ENCODE measurements at regions not wholly inside any gene's neighbourhood (a gene's known extent, or its start where the extent isn't known, plus 50 kb on each side); places are given as distances from the start of the nearest gene placed in this dataset.

- Histone ChIP-seq H3K27me3 (no peaks in the 10 kb centered on the region), H3K9me3 (replicated peaks in 1 of 11) (peaks cover 0 to 3% (median 0%) of the 10 kb centered on the region in 11 experiments; a peak in 3 of 22 replicates), H3K4me3 (no peak overlapping the region), H3K27ac (no peak overlapping the region), H3K4me1 (peaks cover 5 to 16% (median 7%) of the 10 kb centered on the region in 10 experiments; a peak in 12 of 20 replicates), H3K9ac (no peak overlapping the region), H4K20me1 (no peaks in the 10 kb centered on the region), H3K36me3 (no peaks in the 10 kb centered on the region), H3K4me2 (no peak overlapping the region)
- TF ChIP-seq Cebpa-rat (IDR thresholded peaks at IDR 0.05) = no peak
Measured at GRCh38 chr2:121977326-121977725, 221.9 kb downstream of the TSN start.

GRCh38 chr2:121992700-121993099, 237.2 kb downstream of the TSN start:
- Histone ChIP-seq H3K4me1 (peaks cover 0 to 6% (median 0%) of the 10 kb centered on the region in 10 experiments; a peak in 2 of 20 replicates), H3K36me3 (no peaks in the 10 kb centered on the region), H4K20me1 (no peaks in the 10 kb centered on the region), H3K27ac (no peak overlapping the region), H3K4me3 (no peak overlapping the region), H3K9ac (no peak overlapping the region), H3K27me3 (no peaks in the 10 kb centered on the region), H3K4me2 (no peak overlapping the region), H3K9me3 (replicated peaks in 1 of 11) (peaks cover 0 to 11% (median 5%) of the 10 kb centered on the region in 11 experiments; a peak in 11 of 22 replicates)
- TF ChIP-seq Cebpa-rat (IDR thresholded peaks at IDR 0.05) = no peak

GRCh38 chr2:121993682-121994081, 238.2 kb downstream of the TSN start:
- Histone ChIP-seq H3K4me3 (no peak overlapping the region), H4K20me1 (no peaks in the 10 kb centered on the region), H3K36me3 (no peaks in the 10 kb centered on the region), H3K4me2 (no peak overlapping the region), H3K9ac (no peak overlapping the region), H3K27ac (no peak overlapping the region), H3K4me1 (peaks cover 0 to 9% (median 2%) of the 10 kb centered on the region in 10 experiments; a peak in 10 of 20 replicates), H3K27me3 (no peaks in the 10 kb centered on the region), H3K9me3 (replicated peaks in 1 of 11) (peaks cover 0 to 9% (median 0%) of the 10 kb centered on the region in 11 experiments; a peak in 6 of 22 replicates)
- TF ChIP-seq Cebpa-rat (IDR thresholded peaks at IDR 0.05) = no peak

GRCh38 chr2:121994238-121995206, 239.1 kb downstream of the TSN start:
- H3K36me3 ChIP-seq = no peaks in the 10 kb centered on the region
- no peak overlapping the region for H3K9ac ChIP-seq
- H3K4me2 ChIP-seq = 0 out of 22 replicates have a peak overlapping the region, but pooled peaks of 1 of the 11 experiments have one; percentile 3
- peaks cover 0 to under 1% (median 0%) of the 10 kb centered on the region in 11 experiments; a peak in 1 of 22 replicates for H3K9me3 ChIP-seq (replicated peaks in 1 of 11)
- peaks cover 0 to 17% (median 11%) of the 10 kb centered on the region in 10 experiments; a peak in 14 of 20 replicates for H3K4me1 ChIP-seq
- TF ChIP-seq Cebpa-rat (IDR thresholded peaks at IDR 0.05) = no peak
- no peaks in the 10 kb centered on the region for H4K20me1 ChIP-seq
- no peaks in the 10 kb centered on the region for H3K27me3 ChIP-seq
- no peak overlapping the region for H3K27ac ChIP-seq
- no peak overlapping the region for H3K4me3 ChIP-seq

- Histone ChIP-seq H3K36me3 (no peaks in the 10 kb centered on the region), H3K27ac (no peak overlapping the region), H3K4me2 (peak overlapping the region in 8 of 11 experiments; percentile 29 to 87 (median 80); a peak in 12 of 22 replicates), H4K20me1 (no peaks in the 10 kb centered on the region), H3K9me3 (replicated peaks in 1 of 11) (peaks cover 0 to 10% (median 4%) of the 10 kb centered on the region in 11 experiments; a peak in 5 of 22 replicates), H3K27me3 (no peaks in the 10 kb centered on the region), H3K4me1 (peaks cover 8 to 60% (median 39%) of the 10 kb centered on the region in 10 experiments; a peak in 19 of 20 replicates), H3K9ac (no peak overlapping the region; a peak in 1 of 22 replicates), H3K4me3 (no peak overlapping the region)
- no peak for TF ChIP-seq Cebpa-rat (IDR thresholded peaks at IDR 0.05)
Measured at GRCh38 chr2:121998751-121999150, 243.3 kb downstream of the TSN start.

- Histone ChIP-seq H3K9ac (no peak overlapping the region; a peak in 1 of 22 replicates), H3K4me2 (peak overlapping the region in 9 of 11 experiments; percentile 7 to 87 (median 80); a peak in 15 of 22 replicates)
Measured at GRCh38 chr2:121999264-121999663, 243.8 kb downstream of the TSN start.

GRCh38 chr2:122000556-122001340, 245.3 kb downstream of the TSN start:
- peak overlapping the region; percentile 9 to 87 (median 77); a peak in 21 of 22 replicates for H3K4me2 ChIP-seq
- H3K9ac ChIP-seq = peak overlapping the region in 3 of 11 experiments; percentile 0 to 36 (median 34); a peak in 5 of 22 replicates
- H3K27ac ChIP-seq = peak overlapping the region in 4 of 11 experiments; percentile 12 to 56 (median 32); a peak in 8 of 22 replicates
- H3K36me3 ChIP-seq = no peaks in the 10 kb centered on the region
- no peak overlapping the region for H3K4me3 ChIP-seq
- no peaks in the 10 kb centered on the region for H4K20me1 ChIP-seq
- H3K27me3 ChIP-seq = no peaks in the 10 kb centered on the region
- TF ChIP-seq Cebpa-rat (IDR thresholded peaks at IDR 0.05) = no peak
- H3K9me3 ChIP-seq (replicated peaks in 1 of 11) = peaks cover 0 to 10% (median 4%) of the 10 kb centered on the region in 11 experiments; a peak in 5 of 22 replicates
- peaks cover 8 to 57% (median 39%) of the 10 kb centered on the region in 10 experiments; a peak in 19 of 20 replicates for H3K4me1 ChIP-seq

More at GRCh38 chr2:121999264-121999663, 243.8 kb downstream of the TSN start:
- Histone ChIP-seq H3K4me1 (peaks cover 8 to 58% (median 39%) of the 10 kb centered on the region in 10 experiments; a peak in 19 of 20 replicates), H3K27ac (no peak overlapping the region), H3K36me3 (no peaks in the 10 kb centered on the region), H4K20me1 (no peaks in the 10 kb centered on the region), H3K27me3 (no peaks in the 10 kb centered on the region), H3K4me3 (no peak overlapping the region), H3K9me3 (replicated peaks in 1 of 11) (peaks cover 0 to 10% (median 4%) of the 10 kb centered on the region in 11 experiments; a peak in 5 of 22 replicates)
- TF ChIP-seq Cebpa-rat (IDR thresholded peaks at IDR 0.05) = no peak

GRCh38 chr2:122001441-122001874, 246.0 kb downstream of the TSN start:
- no peak for TF ChIP-seq Cebpa-rat (IDR thresholded peaks at IDR 0.05)
- Histone ChIP-seq H3K4me3 (no peak overlapping the region), H3K27me3 (no peaks in the 10 kb centered on the region), H3K27ac (peak overlapping the region in 4 of 11 experiments; percentile 12 to 56 (median 32); a peak in 8 of 22 replicates), H4K20me1 (no peaks in the 10 kb centered on the region), H3K4me1 (peaks cover 8 to 64% (median 42%) of the 10 kb centered on the region in 10 experiments; a peak in 19 of 20 replicates), H3K9me3 (replicated peaks in 1 of 11) (peaks cover 0 to 10% (median 4%) of the 10 kb centered on the region in 11 experiments; a peak in 5 of 22 replicates), H3K36me3 (no peaks in the 10 kb centered on the region), H3K9ac (peak overlapping the region in 3 of 11 experiments; percentile 0 to 36 (median 34); a peak in 4 of 22 replicates), H3K4me2 (peak overlapping the region; percentile 9 to 87 (median 77); a peak in 21 of 22 replicates)

All from BLaER1 treated with 17β-estradiol and CSF1 and Interleukin-3, amounts not matched to agents 10 nM and 100 nM (cell line).